Panc1 (cell line): ENCODE measurements at regions not wholly inside any gene's neighbourhood (a gene's known extent, or its start where the extent isn't known, plus 50 kb on each side); places are given as distances from the start of the nearest gene placed in this dataset.

Experiments used
- ATAC-seq: fragments of 200-7000 bp; cut with Tn5 transposase; 2 replicates; pipeline ENCODE4 v1.9.1; 2020; ENCODE audit warnings: mild to moderate bottlenecking, moderate library complexity
- BruUV-seq: library from RNA; stranded (reverse); fragments of 400-500 nt; replicated peaks from 2 replicates; lab custom pipeline; 2021; lab: Mats Ljungman, UMichigan
- CTCF ChIA-PET: fragments of 300-600 bp; sonication (Branson Sonifier 250); formaldehyde crosslinking; loops from one replicate; lab custom pipeline; 2022; ENCODE audit warnings: antibody characterized with exemption; lab: Charles Lee
- POLR2A ChIA-PET: fragments of 300-600 bp; sonication (Branson Sonifier 250); formaldehyde crosslinking; loops from one replicate; lab custom pipeline; 2022; ENCODE audit warnings: antibody characterized with exemption; lab: Charles Lee
- DNase-seq: peaks from one replicate; pipeline ENCODE4 v3.0.0-alpha.2; 2010; ENCODE audit warnings: low read depth, low spot score
- H3K27ac ChIP-seq: 2 replicates; pipeline ENCODE4 v1.5.1; 2011; ENCODE audit warnings: mild to moderate bottlenecking, low read length, inconsistent platforms
- H3K27me3 ChIP-seq: fragments of 200-500 bp; sonication (Bioruptor generic); 2 replicates; pipeline ENCODE4 v1.6.0; 2014; ENCODE audit warnings: low read length, inconsistent platforms; ENCODE audit not compliant: control insufficient read depth, insufficient read depth
- H3K36me3 ChIP-seq: fragments of 200-500 bp; sonication (Bioruptor generic); 2 replicates; pipeline ENCODE4 v1.5.1; 2014; ENCODE audit warnings: inconsistent platforms, mild to moderate bottlenecking, low read length, moderate library complexity; ENCODE audit not compliant: control insufficient read depth, insufficient read depth
- H3K4me1 ChIP-seq: 2 replicates; pipeline ENCODE4 v1.5.1; 2011; ENCODE audit warnings: inconsistent platforms, mild to moderate bottlenecking, low read length, moderate library complexity; ENCODE audit not compliant: control insufficient read depth, insufficient read depth
- H3K4me3 ChIP-seq, 2 experiments: 2 replicates each; pipeline ENCODE4 v1.5.1; 2011 to 2012; ENCODE audit warnings: low read depth in 2 of 2, low read length in 2 of 2, mild to moderate bottlenecking in 2 of 2, inconsistent platforms in 1 of 2, moderate library complexity in 1 of 2
- H3K9me3 ChIP-seq: fragments of 200-500 bp; sonication (Bioruptor generic); 2 replicates; pipeline ENCODE4 v1.5.1; 2014; ENCODE audit warnings: low read depth, mild to moderate bottlenecking, inconsistent platforms, low read length, moderate library complexity; ENCODE audit not compliant: control insufficient read depth, insufficient read depth
- POLR2AphosphoS5 ChIP-seq: IDR thresholded peaks from 2 replicates; pipeline ENCODE4 v1.6.1; 2012; ENCODE audit warnings: mild to moderate bottlenecking, low read depth, low read length, moderate library complexity
- SIN3A ChIP-seq: IDR thresholded peaks from 2 replicates; pipeline ENCODE4 v1.6.1; 2012; ENCODE audit warnings: low read depth, mild to moderate bottlenecking, low read length, moderate library complexity, borderline replicate concordance; ENCODE audit not compliant: insufficient read depth
- TCF7L2 ChIP-seq: IDR thresholded peaks from 2 replicates; pipeline ENCODE4 v1.6.1; 2011; ENCODE audit warnings: mild to moderate bottlenecking, low read depth, low read length, inconsistent platforms
- in situ Hi-C: cut with HindIII; loops from 2 replicates; pipeline ENCODE4 v1.10.0; 2016; ENCODE audit warnings: low sequenced_read_pairs, low pct_unique_long_range_greater_than_20kb
- intact Hi-C: fragments of 100-400 bp; cut with micrococcal nuclease; formaldehyde crosslinking; loops from one replicate; pipeline ENCODE4 v1.10.0; 2022; ENCODE audit not compliant: unreplicated experiment
- TF ChIP-seq, protein P1 (sequence below), 2 experiments: IDR thresholded peaks; 2 replicates each; pipeline ENCODE4 v1.6.1; 2011 to 2012; ENCODE audit warnings: low read depth in 2 of 2, control low read depth in 1 of 2, low read length in 1 of 2, mild to moderate bottlenecking in 1 of 2, moderate library complexity in 1 of 2; ENCODE audit not compliant: insufficient read depth in 1 of 2
- TF ChIP-seq, protein P2 (sequence below): fragments of 450-650 bp; IDR thresholded peaks from 2 replicates; pipeline ENCODE4 v1.5.1; 2017; ENCODE audit warnings: mild to moderate bottlenecking

DNA sequence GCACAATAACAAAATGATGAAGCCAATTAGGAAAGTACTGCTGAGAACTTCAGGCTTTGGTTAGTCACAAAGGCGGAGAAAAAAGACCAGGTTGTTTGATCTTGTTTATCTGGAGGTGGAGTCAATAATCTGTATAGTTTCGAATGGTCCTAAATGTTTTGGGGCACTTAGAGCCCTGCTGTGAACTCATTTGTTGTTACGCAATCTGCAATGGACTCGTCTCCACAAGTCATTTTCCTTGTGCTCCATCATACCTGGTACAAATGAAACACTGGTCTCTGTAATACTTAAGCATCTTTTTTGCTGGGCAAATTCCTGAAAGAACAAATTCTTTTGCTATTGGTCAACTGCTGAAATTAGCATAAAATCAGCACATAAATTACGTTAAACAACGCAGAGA is 430.5 kb downstream of the GATA3 start:
- intact Hi-C loops = no loop called here
- Histone ChIP-seq H3K9me3 (no peaks in the 10 kb centered on the region), H3K4me3 (no peak overlapping the region), H3K36me3 (no peaks in the 10 kb centered on the region), H3K4me1 (no peaks in the 10 kb centered on the region), H3K27ac (no peak overlapping the region), H3K27me3 (no peaks in the 10 kb centered on the region)
- DNase-seq (no peak), ATAC-seq (no peak)
- no peak for TF ChIP-seq TCF7L2
- TF ChIP-seq POLR2AphosphoS5 = no peak
- no peak for TF ChIP-seq SIN3A
- TF ChIP-seq, protein P1, sequence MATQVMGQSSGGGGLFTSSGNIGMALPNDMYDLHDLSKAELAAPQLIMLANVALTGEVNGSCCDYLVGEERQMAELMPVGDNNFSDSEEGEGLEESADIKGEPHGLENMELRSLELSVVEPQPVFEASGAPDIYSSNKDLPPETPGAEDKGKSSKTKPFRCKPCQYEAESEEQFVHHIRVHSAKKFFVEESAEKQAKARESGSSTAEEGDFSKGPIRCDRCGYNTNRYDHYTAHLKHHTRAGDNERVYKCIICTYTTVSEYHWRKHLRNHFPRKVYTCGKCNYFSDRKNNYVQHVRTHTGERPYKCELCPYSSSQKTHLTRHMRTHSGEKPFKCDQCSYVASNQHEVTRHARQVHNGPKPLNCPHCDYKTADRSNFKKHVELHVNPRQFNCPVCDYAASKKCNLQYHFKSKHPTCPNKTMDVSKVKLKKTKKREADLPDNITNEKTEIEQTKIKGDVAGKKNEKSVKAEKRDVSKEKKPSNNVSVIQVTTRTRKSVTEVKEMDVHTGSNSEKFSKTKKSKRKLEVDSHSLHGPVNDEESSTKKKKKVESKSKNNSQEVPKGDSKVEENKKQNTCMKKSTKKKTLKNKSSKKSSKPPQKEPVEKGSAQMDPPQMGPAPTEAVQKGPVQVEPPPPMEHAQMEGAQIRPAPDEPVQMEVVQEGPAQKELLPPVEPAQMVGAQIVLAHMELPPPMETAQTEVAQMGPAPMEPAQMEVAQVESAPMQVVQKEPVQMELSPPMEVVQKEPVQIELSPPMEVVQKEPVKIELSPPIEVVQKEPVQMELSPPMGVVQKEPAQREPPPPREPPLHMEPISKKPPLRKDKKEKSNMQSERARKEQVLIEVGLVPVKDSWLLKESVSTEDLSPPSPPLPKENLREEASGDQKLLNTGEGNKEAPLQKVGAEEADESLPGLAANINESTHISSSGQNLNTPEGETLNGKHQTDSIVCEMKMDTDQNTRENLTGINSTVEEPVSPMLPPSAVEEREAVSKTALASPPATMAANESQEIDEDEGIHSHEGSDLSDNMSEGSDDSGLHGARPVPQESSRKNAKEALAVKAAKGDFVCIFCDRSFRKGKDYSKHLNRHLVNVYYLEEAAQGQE (IDR thresholded peaks at IDR 0.05; ENCODE audit: insufficient read depth in 1 of 2, low read depth in 2 of 2, low read length in 1 of 2) = no peak
- TF ChIP-seq, protein P2, sequence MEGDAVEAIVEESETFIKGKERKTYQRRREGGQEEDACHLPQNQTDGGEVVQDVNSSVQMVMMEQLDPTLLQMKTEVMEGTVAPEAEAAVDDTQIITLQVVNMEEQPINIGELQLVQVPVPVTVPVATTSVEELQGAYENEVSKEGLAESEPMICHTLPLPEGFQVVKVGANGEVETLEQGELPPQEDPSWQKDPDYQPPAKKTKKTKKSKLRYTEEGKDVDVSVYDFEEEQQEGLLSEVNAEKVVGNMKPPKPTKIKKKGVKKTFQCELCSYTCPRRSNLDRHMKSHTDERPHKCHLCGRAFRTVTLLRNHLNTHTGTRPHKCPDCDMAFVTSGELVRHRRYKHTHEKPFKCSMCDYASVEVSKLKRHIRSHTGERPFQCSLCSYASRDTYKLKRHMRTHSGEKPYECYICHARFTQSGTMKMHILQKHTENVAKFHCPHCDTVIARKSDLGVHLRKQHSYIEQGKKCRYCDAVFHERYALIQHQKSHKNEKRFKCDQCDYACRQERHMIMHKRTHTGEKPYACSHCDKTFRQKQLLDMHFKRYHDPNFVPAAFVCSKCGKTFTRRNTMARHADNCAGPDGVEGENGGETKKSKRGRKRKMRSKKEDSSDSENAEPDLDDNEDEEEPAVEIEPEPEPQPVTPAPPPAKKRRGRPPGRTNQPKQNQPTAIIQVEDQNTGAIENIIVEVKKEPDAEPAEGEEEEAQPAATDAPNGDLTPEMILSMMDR = no peak
- no TSS peak for BruUV-seq
- POLR2A ChIA-PET = no interaction called here
- in situ Hi-C loops = no loop called here
- CTCF ChIA-PET = no interaction called here

DNA sequence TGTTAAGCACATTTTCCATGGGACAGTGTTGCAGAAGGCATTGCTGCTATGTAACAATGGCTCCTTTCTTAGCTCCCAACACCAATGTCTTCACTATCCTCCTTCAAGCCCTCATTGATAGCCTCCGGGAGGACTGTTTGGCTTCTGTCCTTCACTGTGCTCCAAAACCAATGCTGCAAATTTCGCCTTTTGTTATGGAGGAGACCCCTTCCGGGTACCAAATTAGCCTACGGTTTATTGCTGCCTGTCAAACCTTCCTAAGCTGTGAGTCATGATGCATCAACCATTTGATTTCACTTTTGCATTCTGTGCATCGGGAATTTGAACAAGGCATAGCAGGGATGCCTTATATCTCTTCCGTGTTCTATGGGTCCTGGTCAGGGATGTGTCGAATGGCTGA is 432.9 kb downstream of the GATA3 start:
- H3K27me3 ChIP-seq = no peaks in the 10 kb centered on the region
- no peak for TF ChIP-seq SIN3A
- TF ChIP-seq, protein P2 = no peak
- TF ChIP-seq, protein P1 (IDR thresholded peaks at IDR 0.05; ENCODE audit: insufficient read depth in 1 of 2, low read depth in 2 of 2, low read length in 1 of 2) = no peak
- no TSS peak for BruUV-seq
- POLR2A ChIA-PET = no interaction called here
- in situ Hi-C loops (no loop called here), intact Hi-C loops (no loop called here)
- CTCF ChIA-PET = no interaction called here
- no peak for ATAC-seq
- DNase-seq = no peak
- H3K4me3 ChIP-seq = no peak overlapping the region
- no peaks in the 10 kb centered on the region for H3K4me1 ChIP-seq
- no peaks in the 10 kb centered on the region for H3K36me3 ChIP-seq
- no peak overlapping the region for H3K27ac ChIP-seq
- no peaks in the 10 kb centered on the region for H3K9me3 ChIP-seq
